GM10266 (cell line): ENCODE measurements at regions not wholly inside any gene's neighbourhood (a gene's known extent, or its start where the extent isn't known, plus 50 kb on each side); places are given as distances from the start of the nearest gene placed in this dataset.

Source experiments
- DNase-seq: peaks from one replicate; pipeline ENCODE4 v3.0.0; 2012; ENCODE audit errors: extremely low spot score
- CTCF ChIP-seq: IDR thresholded peaks from 2 replicates; pipeline ENCODE4 v1.5.1; 2012; ENCODE audit warnings: mild to moderate bottlenecking, low read depth; ENCODE audit not compliant: control insufficient read depth, insufficient read depth; ENCODE audit errors: missing control alignments

DNA sequence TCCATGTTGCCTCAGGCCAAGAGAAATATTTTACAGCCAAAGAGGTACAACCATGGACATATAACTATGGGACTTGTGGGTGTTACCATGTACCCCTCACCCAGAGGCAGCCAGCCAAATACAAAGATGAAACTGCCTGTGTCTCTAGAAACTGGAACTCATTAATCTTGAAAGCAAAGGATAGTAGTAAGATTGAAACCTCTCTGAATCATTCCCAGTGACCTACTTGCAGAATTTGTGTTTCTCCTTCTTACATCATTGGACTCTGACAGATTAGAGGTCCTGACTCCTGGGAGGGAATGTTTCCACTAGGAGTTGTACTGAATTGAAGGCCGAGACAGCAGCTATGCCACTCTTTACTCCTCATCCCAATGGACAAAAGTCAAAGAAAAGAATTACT, 257.4 kb upstream of the UBASH3B start:
- no peak for TF ChIP-seq CTCF
- no peak for DNase-seq

DNA sequence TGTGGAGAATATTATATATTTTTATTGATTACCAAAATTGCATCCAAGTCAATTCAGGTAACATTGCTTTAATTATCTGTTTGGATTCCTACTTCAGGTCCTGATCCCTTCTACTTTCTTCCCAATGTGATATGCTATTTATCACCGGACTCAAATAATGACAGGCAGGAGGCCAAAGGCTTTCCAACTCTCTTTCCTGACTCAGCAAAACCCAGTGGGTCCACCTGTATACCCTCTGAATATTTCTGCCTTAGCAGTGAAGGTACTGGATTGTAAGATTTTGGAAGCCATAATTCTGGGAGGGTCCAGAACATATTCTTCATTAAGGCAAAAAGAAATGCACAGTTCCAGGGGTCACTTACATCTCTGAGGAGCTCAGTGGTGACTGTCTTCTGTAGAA, 260.2 kb upstream of the UBASH3B start:
- DNase-seq: no peak
- TF ChIP-seq CTCF: no peak

DNA sequence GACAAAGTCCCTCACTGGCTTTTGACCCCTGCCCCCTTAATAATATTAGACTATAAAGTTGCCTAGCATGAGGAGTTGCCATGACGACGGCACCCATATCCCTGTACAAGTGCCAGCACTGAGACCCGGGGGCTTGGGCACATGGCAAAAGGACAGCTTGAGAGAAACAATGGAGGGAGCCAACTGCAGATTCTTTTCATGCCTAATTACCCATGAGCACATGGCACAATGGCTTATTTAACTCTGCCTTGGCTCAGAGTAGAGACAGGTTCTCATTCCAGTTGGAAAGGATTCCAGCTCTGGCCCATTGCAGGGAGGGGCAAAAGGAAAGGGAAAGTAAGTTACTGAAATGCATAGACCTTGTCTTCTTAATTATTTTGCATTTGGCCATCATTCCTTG, 261.2 kb upstream of the UBASH3B start:
- TF ChIP-seq CTCF: no peak
- DNase-seq: no peak

DNA sequence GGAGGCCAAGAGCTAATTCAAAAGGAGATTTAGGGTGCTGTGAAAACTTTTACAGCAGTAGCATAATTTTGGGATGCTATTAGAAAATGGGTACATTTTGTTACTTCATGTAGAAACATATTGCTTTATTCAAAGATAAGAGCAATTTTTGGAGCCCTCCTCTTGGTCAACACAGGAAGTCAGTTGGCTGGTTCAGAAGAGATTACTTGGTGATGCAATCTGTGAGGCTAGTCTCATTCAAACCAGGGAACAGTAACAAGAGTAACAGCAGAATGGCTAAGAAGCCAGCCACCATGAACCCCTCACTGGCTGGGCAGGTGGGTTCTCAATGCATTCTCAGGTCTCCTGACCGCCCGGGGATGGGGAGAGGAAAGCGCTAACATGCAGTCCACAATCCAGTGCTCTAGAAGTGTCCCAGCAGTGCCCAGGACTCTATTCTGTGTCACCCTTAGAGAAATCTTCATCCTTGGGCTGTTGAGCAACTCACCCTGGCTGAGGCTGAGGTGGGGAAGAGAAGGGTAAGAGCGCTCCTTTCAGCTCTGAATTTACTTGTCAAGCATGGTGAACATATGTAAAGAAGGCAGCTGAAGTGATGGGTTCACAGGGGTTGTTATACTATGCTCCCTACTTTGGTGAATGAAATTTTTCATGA, 262.2 kb upstream of the UBASH3B start:
- no peak for DNase-seq
- no peak for TF ChIP-seq CTCF

DNA sequence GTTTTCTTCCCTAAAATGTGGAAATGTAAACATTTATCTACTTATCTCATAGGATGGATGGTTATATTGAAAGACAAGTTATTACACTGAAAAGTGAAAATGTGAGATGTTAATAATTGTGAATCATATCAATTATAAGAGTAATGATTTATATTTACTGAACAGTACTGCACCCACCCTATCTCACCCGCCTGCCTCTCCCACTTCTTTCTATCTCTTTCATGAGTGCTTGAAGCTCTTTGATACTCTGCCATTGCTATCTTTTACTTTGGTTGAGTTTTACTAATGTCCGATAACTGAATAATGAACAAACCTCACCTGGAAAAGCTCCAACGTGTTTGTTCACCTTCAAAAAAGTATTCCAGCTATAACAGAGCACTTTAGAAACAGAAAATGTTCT, 263.0 kb upstream of the UBASH3B start:
- no peak for DNase-seq
- no peak for TF ChIP-seq CTCF

DNA sequence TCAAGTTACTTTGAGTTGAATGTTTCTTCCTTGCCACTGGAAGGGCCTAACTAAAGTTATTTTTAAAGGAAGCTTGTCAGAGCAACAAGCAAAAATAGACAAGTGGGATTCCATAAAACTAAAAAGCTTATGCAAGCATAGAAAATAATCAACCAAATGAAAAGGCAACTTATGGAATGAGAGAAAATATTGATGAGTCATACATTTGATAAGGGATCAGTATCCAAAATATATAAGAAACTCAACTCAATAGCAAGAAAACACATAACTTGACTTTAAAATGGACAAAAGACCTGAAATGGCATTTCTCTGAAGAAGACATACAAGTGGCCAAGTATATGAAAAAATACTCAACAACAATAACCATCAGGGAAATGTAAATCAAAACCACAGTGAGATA, 264.5 kb upstream of the UBASH3B start:
- no peak for DNase-seq
- TF ChIP-seq CTCF: no peak

- no peak for DNase-seq
- TF ChIP-seq CTCF: no peak
These were observed 267.2 kb upstream of the BLID start for GRCh38 chr11:122383186-122383585.
